ENCODE measurements at regions not wholly inside any gene's neighbourhood (a gene's known extent, or its start where the extent isn't known, plus 50 kb on each side); places are given as distances from the start of the nearest gene placed in this dataset.

DNA sequence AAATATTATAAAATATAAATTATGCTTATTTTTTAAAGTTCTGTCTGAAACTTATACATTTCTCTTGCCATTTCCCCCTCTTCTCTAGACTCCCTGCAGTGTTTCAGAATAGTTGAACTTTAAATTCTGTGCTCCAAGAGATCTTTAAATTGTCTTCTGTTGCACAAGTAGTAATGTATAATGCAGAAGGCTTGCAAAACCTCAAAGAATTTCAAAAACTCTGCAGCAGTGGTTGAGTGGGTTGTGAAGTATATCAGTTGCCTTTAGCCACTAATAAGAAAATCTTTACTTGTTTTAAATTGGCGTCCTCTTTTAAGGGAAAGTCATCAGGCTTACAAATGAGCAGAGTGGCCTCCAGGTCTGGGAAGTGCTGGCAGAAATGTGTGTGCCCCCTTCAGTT, 1153.3 kb upstream of the PABPC4L start:
- TF ChIP-seq CTCF (IDR thresholded peaks at IDR 0.05) (no peak), POLR2A (IDR thresholded peaks at IDR 0.05) (no peak)
